OCI-LY1 (cell line): ENCODE measurements at regions not wholly inside any gene's neighbourhood (a gene's known extent, or its start where the extent isn't known, plus 50 kb on each side); places are given as distances from the start of the nearest gene placed in this dataset.

Experiments
- CTCF ChIP-seq: fragments of 200-600 bp; sonication (generic), shearing (Covaris generic); IDR thresholded peaks from 2 replicates; pipeline ENCODE4 v1.5.1; 2017; ENCODE audit warnings: mild to moderate bottlenecking, antibody characterized with exemption, low read length, moderate library complexity, mixed read lengths
- EZH2 ChIP-seq: fragments of 200-600 bp; sonication (generic), shearing (Covaris generic); IDR thresholded peaks from 2 replicates; pipeline ENCODE4 v1.8.0; 2017; ENCODE audit warnings: borderline replicate concordance, mixed run types, mild to moderate bottlenecking, antibody characterized with exemption, low read length, moderate library complexity, mixed read lengths

- no peak for TF ChIP-seq CTCF
- no peak for TF ChIP-seq EZH2
Measured at GRCh38 chr14:42299692-42300091, 693.0 kb downstream of the LRFN5 start.
